OCI-LY7 (cell line): ENCODE measurements at regions not wholly inside any gene's neighbourhood (a gene's known extent, or its start where the extent isn't known, plus 50 kb on each side); places are given as distances from the start of the nearest gene placed in this dataset.

Source experiments
- BruUV-seq: library from RNA; stranded (reverse); fragments of 400-500 nt; replicated peaks from 2 replicates; lab custom pipeline; 2021; lab: Mats Ljungman, UMichigan
- CTCF ChIA-PET: fragments of 300-600 bp; sonication (Branson Sonifier 250); formaldehyde crosslinking; loops from one replicate; lab custom pipeline; 2022; ENCODE audit warnings: antibody characterized with exemption; ENCODE audit not compliant: unreplicated experiment; lab: Charles Lee
- POLR2A ChIA-PET: fragments of 300-600 bp; sonication (Branson Sonifier 250); formaldehyde crosslinking; loops from one replicate; lab custom pipeline; 2022; ENCODE audit warnings: antibody characterized with exemption; lab: Charles Lee
- DNase-seq: peaks from one replicate; pipeline ENCODE4 v3.0.0-alpha.2; 2015; ENCODE audit warnings: low spot score
- H2AFZ ChIP-seq: fragments of 200-600 bp; sonication (generic), shearing (Covaris generic); 2 replicates; pipeline ENCODE4 v1.6.1; 2014; ENCODE audit warnings: mild to moderate bottlenecking, antibody characterized with exemption, low read length, moderate library complexity
- H3K27ac ChIP-seq: fragments of 200-600 bp; sonication (generic); 2 replicates; pipeline ENCODE4 v1.5.1; 2014; ENCODE audit warnings: mixed run types, low read depth, mild to moderate bottlenecking, moderate library complexity, low read length, inconsistent platforms; ENCODE audit not compliant: poor library complexity, severe bottlenecking
- H3K36me3 ChIP-seq: fragments of 200-600 bp; sonication (generic); 2 replicates; pipeline ENCODE4 v1.6.1; 2014; ENCODE audit warnings: mild to moderate bottlenecking, antibody characterized with exemption, low read length, moderate library complexity, mixed read lengths; ENCODE audit not compliant: insufficient read depth
- H3K4me1 ChIP-seq: fragments of 200-600 bp; sonication (generic); 2 replicates; pipeline ENCODE4 v1.5.1; 2014; ENCODE audit warnings: mild to moderate bottlenecking, low read length; ENCODE audit not compliant: insufficient read depth, poor library complexity, severe bottlenecking
- H3K4me2 ChIP-seq: fragments of 200-600 bp; sonication (generic); 2 replicates; pipeline ENCODE4 v1.6.1; 2014; ENCODE audit warnings: mild to moderate bottlenecking, low read length
- H3K4me3 ChIP-seq: fragments of 200-600 bp; sonication (generic); 2 replicates; pipeline ENCODE4 v1.5.1; 2014; ENCODE audit warnings: mild to moderate bottlenecking, low read depth, low read length; ENCODE audit not compliant: poor library complexity, severe bottlenecking
- H3K79me2 ChIP-seq: fragments of 200-600 bp; sonication (generic); 2 replicates; pipeline ENCODE4 v1.6.1; 2016; ENCODE audit warnings: low read depth, mild to moderate bottlenecking, low read length, moderate library complexity, mixed read lengths; ENCODE audit not compliant: insufficient read depth
- H3K9me2 ChIP-seq: fragments of 200-600 bp; sonication (generic); 2 replicates; pipeline ENCODE4 v1.6.1; 2016; ENCODE audit warnings: mild to moderate bottlenecking, low read length, mixed read lengths; ENCODE audit not compliant: insufficient read depth
- H3K9me3 ChIP-seq: fragments of 200-600 bp; sonication (generic); 2 replicates; pipeline ENCODE4 v1.6.1; 2014; ENCODE audit warnings: mild to moderate bottlenecking, mixed run types, low read length, mixed read lengths
- H4K20me1 ChIP-seq: fragments of 200-600 bp; sonication (generic); 2 replicates; pipeline ENCODE4 v1.6.1; 2014; ENCODE audit warnings: mild to moderate bottlenecking, antibody characterized with exemption, low read length, moderate library complexity, mixed read lengths; ENCODE audit not compliant: insufficient read depth
- EZH2phosphoT487 ChIP-seq: fragments of 200-600 bp; sonication (generic); IDR thresholded peaks from 2 replicates; pipeline ENCODE4 v1.6.1; 2018; ENCODE audit warnings: low read depth, borderline replicate concordance, mild to moderate bottlenecking, mixed run types, antibody characterized with exemption, low read length, moderate library complexity, mixed read lengths
- intact Hi-C: fragments of 100-400 bp; cut with micrococcal nuclease; formaldehyde crosslinking; loops from one replicate; pipeline ENCODE4 v1.10.0; 2022; ENCODE audit not compliant: unreplicated experiment
- TF ChIP-seq, protein P1 (sequence below): fragments of 200-600 bp; sonication (generic); conservative IDR thresholded peaks from 2 replicates; pipeline ENCODE4 v1.5.1; 2014; ENCODE audit warnings: mild to moderate bottlenecking, antibody characterized with exemption, low read length, moderate library complexity, mixed read lengths

DNA sequence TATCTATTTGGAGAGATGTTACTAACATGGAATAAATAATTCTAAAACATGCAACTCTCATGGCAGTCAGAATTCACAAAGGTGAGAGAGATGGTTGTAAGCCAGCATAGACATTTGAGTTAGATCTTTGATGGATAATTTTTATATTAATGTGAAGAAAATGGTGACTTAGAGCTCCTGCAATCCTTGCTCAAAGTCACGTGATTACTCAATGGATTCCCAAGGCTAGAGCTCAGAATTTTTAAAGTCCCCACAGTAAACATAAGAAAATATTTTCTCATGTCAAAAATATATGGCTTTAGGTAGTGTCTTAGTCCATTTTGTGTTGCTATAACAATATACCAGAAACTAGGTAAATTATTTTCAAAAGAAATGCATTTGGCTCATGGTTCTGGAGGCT is 281.5 kb upstream of the PRKD1 start:
- no peaks in the 10 kb centered on the region for H3K9me3 ChIP-seq
- no peak overlapping the region for H3K4me2 ChIP-seq
- intact Hi-C loops, result no loop called here
- TF ChIP-seq EZH2phosphoT487, result no peak
- TF ChIP-seq, protein P1, sequence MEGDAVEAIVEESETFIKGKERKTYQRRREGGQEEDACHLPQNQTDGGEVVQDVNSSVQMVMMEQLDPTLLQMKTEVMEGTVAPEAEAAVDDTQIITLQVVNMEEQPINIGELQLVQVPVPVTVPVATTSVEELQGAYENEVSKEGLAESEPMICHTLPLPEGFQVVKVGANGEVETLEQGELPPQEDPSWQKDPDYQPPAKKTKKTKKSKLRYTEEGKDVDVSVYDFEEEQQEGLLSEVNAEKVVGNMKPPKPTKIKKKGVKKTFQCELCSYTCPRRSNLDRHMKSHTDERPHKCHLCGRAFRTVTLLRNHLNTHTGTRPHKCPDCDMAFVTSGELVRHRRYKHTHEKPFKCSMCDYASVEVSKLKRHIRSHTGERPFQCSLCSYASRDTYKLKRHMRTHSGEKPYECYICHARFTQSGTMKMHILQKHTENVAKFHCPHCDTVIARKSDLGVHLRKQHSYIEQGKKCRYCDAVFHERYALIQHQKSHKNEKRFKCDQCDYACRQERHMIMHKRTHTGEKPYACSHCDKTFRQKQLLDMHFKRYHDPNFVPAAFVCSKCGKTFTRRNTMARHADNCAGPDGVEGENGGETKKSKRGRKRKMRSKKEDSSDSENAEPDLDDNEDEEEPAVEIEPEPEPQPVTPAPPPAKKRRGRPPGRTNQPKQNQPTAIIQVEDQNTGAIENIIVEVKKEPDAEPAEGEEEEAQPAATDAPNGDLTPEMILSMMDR, result no peak
- H2AFZ ChIP-seq, result no peak overlapping the region
- ChIA-PET POLR2A (no interaction called here), CTCF (no interaction called here)
- H3K4me3 ChIP-seq, result no peak overlapping the region
- no peak overlapping the region for H3K27ac ChIP-seq
- no peaks in the 10 kb centered on the region for H3K36me3 ChIP-seq
- no peaks in the 10 kb centered on the region for H3K4me1 ChIP-seq
- BruUV-seq, result no TSS peak
- H3K79me2 ChIP-seq, result no peaks in the 10 kb centered on the region
- DNase-seq, result no peak
- no peaks in the 10 kb centered on the region for H4K20me1 ChIP-seq
- no peaks in the 10 kb centered on the region for H3K9me2 ChIP-seq

DNA sequence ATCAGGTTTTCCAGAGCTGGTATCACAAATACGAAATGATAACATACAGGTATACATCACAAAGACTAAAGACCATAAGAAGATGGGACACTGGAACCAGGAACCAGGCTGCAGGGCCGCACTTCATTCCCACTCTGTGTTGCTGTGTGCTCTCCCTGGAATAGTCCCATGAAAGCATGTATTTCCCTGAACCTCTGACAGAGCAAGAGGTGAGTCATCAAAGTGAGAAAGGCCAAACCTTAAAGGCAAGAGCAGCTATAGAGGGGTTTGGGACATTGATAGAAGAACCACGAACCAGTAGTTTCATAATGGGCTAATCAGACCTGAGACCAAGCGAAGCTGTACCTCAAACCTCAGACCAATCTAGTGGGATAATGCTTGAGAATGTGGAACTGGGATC is 283.0 kb upstream of the PRKD1 start:
- H3K4me3 ChIP-seq, result no peak overlapping the region
- TF ChIP-seq, protein P1, result no peak
- TF ChIP-seq EZH2phosphoT487, result no peak
- intact Hi-C loops, result loop anchor here (5.0 kb wide), 1 partner anchor 1458 kb away; no protein-coding TSS in a partner anchor
- H3K79me2 ChIP-seq, result no peaks in the 10 kb centered on the region
- ChIA-PET CTCF (no interaction called here), POLR2A (no interaction called here)
- H3K36me3 ChIP-seq, result no peaks in the 10 kb centered on the region
- H3K4me2 ChIP-seq, result no peak overlapping the region
- no peaks in the 10 kb centered on the region for H3K9me2 ChIP-seq
- H4K20me1 ChIP-seq, result no peaks in the 10 kb centered on the region
- H3K27ac ChIP-seq, result no peak overlapping the region
- BruUV-seq, result no TSS peak
- H2AFZ ChIP-seq, result no peak overlapping the region
- no peaks in the 10 kb centered on the region for H3K9me3 ChIP-seq
- H3K4me1 ChIP-seq, result no peaks in the 10 kb centered on the region
- no peak for DNase-seq

DNA sequence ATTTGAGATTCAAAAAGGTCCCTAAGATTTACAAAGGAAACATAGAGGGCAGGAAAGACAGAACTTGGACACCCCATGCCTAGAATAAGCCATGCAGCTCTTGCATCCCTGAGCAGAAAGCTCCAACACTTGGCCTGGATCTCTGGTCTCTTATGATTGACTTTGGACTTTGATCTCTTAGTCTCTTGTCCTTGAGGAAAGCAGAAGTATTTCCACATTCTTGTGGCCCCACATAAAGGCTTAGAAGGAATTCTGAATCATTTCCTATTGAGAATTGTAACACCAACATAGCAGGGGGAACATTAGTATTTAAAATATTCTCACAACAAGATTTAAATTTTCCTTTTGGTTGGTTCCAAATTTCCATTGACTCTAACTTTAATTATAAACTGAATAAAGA is 283.7 kb upstream of the PRKD1 start:
- BruUV-seq, result no TSS peak
- Histone ChIP-seq H3K79me2 (no peaks in the 10 kb centered on the region), H3K9me2 (no peaks in the 10 kb centered on the region), H3K36me3 (no peaks in the 10 kb centered on the region), H3K4me3 (no peak overlapping the region), H3K27ac (no peak overlapping the region), H3K4me2 (no peak overlapping the region), H4K20me1 (no peaks in the 10 kb centered on the region), H3K9me3 (no peaks in the 10 kb centered on the region), H2AFZ (no peak overlapping the region), H3K4me1 (no peaks in the 10 kb centered on the region)
- intact Hi-C loops, result loop anchor here (5.0 kb wide), 1 partner anchor 1459 kb away; no protein-coding TSS in a partner anchor
- TF ChIP-seq, protein P1, result no peak
- no peak for TF ChIP-seq EZH2phosphoT487
- no peak for DNase-seq
- ChIA-PET CTCF (no interaction called here), POLR2A (no interaction called here)
